Skeletal muscle satellite cell (primary cell): ENCODE measurements at regions not wholly inside any gene's neighbourhood (a gene's known extent, or its start where the extent isn't known, plus 50 kb on each side); places are given as distances from the start of the nearest gene placed in this dataset.
"Not testable (repeated sequence)": the region's sequence is repeated elsewhere in the genome, so short reads cannot be mapped to it uniquely, and the experiment has no call there.

ENCODE experiments used
- H3K27me3 ChIP-seq: 2 replicates; pipeline ENCODE4 v1.7.0; 2013; ENCODE audit warnings: low read length; ENCODE audit not compliant: control insufficient read depth, insufficient read depth
- H3K36me3 ChIP-seq: 2 replicates; pipeline ENCODE4 v1.7.0; 2013; ENCODE audit warnings: mild to moderate bottlenecking, control low read depth, low read length; ENCODE audit not compliant: insufficient read depth
- H3K4me1 ChIP-seq: 2 replicates; pipeline ENCODE4 v1.7.0; 2013; ENCODE audit warnings: low read length; ENCODE audit not compliant: control insufficient read depth, insufficient read depth
- H3K4me2 ChIP-seq: 2 replicates; pipeline ENCODE4 v1.7.0; 2013; ENCODE audit warnings: mild to moderate bottlenecking, low read length
- H3K4me3 ChIP-seq: 2 replicates; pipeline ENCODE4 v1.7.0; 2013; ENCODE audit warnings: low read length
- H3K9ac ChIP-seq: 2 replicates; pipeline ENCODE4 v1.7.0; 2013; ENCODE audit warnings: mild to moderate bottlenecking, low read depth, low read length, moderate library complexity
- H3K9me3 ChIP-seq: replicated peaks from 2 replicates; pipeline ENCODE4 v1.7.0; 2013; ENCODE audit warnings: mild to moderate bottlenecking, control low read depth, low read length

DNA sequence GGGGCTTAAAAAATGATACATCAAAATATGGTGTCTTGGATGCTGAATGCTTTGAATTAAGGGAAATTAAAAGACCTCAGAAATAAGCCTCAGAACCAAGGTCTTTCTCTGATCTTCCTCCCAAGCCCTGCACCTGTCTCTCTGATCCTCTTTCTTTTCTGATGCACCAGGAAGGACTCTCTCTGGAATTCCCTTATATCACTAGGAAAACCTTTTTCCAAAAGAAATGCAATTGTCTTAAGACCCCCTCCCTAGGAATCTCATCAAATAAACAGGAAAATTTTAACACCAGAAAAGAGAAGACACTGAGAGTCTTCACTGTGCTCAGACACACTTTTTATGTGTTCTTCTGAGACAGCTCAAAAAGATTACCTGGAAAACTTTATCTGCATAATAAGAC is 159.5 kb upstream of the PTBP2 start:
- Histone ChIP-seq H3K4me2 (no peak overlapping the region), H3K36me3 (no peaks in the 10 kb centered on the region), H3K9ac (no peak overlapping the region), H3K4me3 (no peak overlapping the region), H3K27me3 (no peaks in the 10 kb centered on the region), H3K4me1 (peaks cover 24% of the 10 kb centered on the region), H3K9me3 (no peaks in the 10 kb centered on the region)

DNA sequence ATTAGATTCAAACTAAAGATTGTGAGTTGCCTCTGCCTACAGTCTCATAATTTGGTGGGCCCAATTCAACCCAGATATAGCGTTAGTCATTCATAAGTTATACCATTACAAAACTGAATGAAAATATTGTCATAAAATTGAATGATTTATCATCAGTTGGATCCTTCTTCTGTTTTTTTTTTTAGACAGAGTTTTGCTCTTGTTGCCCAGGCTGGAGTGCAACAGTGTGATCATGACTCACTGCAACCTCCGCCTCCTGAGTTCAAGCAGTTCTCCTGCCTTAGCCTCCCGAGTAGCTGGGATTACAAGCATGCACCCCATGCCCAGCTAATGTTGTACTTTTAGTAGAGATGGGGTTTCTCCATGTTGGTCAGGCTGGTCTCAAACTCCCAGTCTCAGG is 157.2 kb upstream of the PTBP2 start:
- H3K9ac ChIP-seq, H3K36me3 ChIP-seq, H3K4me2 ChIP-seq, H3K4me3 ChIP-seq, H3K27me3 ChIP-seq, H3K9me3 ChIP-seq: not testable (repeated sequence)
- H3K4me1 ChIP-seq, result peaks cover 13% of the 10 kb centered on the region

DNA sequence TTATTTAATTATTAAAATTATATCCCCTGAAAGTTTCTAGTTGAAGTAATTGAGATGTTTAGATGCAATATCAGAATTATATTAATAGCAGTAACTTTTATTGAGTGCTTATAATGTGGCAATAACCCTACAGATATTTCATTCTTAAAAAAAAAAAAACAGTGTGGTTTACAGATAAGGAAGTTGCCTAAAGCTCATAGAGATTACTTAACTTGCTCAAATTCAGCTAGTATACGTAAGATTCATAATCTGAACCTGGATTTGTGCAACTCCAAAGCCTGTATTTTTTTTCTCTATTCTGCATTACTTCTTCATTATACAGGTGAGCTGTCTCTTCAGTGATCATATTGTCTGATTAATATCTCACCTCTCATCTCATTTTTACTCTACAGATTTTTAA is 156.0 kb upstream of the PTBP2 start:
- no peak overlapping the region for H3K9ac ChIP-seq
- no peak overlapping the region for H3K4me2 ChIP-seq
- H3K36me3 ChIP-seq, result no peaks in the 10 kb centered on the region
- H3K27me3 ChIP-seq, result no peaks in the 10 kb centered on the region
- H3K4me3 ChIP-seq, result no peak overlapping the region
- peaks cover 5% of the 10 kb centered on the region for H3K4me1 ChIP-seq
- H3K9me3 ChIP-seq, result no peaks in the 10 kb centered on the region

DNA sequence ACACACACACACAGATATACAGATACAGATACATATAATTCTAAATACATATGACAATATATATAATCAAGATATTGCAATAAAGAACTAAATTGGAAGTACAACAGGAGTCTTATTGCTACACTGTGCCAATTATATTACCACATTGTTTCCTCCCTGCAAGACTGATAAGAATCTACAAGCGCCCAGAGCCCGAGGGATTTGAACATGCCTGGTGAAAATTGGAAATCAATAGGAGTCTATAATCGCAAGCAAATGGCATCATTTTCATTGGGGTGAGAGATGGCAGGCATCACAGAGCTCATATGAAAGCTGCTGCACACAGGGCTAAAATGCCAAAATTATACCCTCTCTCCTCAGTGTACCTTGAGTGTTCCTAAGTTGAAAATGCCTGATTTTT is 152.9 kb upstream of the PTBP2 start:
- Histone ChIP-seq H3K4me3 (no peak overlapping the region), H3K4me1 (no peaks in the 10 kb centered on the region), H3K4me2 (no peak overlapping the region), H3K27me3 (no peaks in the 10 kb centered on the region), H3K9me3 (no peaks in the 10 kb centered on the region), H3K36me3 (no peaks in the 10 kb centered on the region), H3K9ac (no peak overlapping the region)

DNA sequence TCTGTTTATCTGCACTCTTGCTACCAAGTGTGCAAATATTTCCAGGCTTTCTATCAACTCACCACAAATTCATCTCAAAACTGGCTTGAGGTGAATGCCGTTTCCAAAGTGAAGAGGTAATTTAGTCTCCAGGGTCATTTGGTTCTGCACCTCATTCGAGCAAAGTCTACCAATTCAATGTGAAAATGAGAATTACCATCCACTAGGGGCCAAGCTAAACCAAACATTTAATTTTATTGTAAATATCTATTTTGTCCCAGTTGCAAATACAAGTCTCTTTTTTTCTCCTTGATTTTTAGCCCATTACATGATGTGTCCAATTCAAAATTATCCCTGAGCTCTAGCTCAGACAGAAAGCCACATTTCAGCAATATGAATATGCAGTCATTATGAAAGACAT is 152.3 kb upstream of the PTBP2 start:
- no peak overlapping the region for H3K4me2 ChIP-seq
- no peaks in the 10 kb centered on the region for H3K36me3 ChIP-seq
- no peak overlapping the region for H3K9ac ChIP-seq
- H3K9me3 ChIP-seq, result no peaks in the 10 kb centered on the region
- H3K4me3 ChIP-seq, result no peak overlapping the region
- no peaks in the 10 kb centered on the region for H3K27me3 ChIP-seq
- H3K4me1 ChIP-seq, result no peaks in the 10 kb centered on the region

DNA sequence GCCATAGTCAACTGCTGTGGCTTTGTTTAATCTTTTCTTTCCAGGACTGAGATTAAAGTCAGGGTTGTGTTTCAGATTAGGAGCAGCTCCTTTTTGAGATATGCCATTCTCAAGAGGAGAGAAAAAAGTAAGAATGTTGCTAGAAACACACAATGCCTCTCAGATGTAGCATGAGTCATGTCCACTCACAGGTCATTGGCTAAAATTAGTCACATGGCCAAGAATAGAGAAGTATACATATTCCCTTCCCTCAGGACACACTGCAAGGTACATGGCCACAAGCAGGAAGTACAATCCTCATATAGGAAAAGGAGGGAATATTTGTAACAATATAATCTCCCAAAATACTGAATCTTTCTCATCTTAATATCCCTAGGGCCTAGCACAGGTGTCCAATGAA is 141.9 kb upstream of the PTBP2 start:
- no peaks in the 10 kb centered on the region for H3K9me3 ChIP-seq
- no peak overlapping the region for H3K4me2 ChIP-seq
- no peaks in the 10 kb centered on the region for H3K4me1 ChIP-seq
- H3K27me3 ChIP-seq, result no peaks in the 10 kb centered on the region
- no peak overlapping the region for H3K4me3 ChIP-seq
- H3K9ac ChIP-seq, result no peak overlapping the region
- no peaks in the 10 kb centered on the region for H3K36me3 ChIP-seq

DNA sequence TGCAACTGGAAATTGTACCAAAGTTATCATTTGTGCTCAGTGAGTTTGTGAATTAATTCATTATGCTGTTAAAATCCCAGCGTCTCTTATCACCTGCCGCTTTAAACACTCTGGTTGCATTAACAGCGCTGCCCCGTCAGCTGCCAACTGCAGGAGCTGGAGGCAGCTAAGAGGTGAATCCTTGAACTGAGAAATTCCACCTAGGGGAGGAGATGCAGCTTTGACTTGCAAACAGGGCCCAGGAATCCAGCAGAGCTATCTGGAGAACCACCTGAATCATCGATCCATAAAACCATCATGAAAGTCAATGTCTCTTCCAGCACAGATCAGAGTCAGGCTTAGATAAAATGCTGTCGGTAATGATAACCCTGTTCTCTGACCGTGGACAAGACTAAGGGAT is 140.7 kb upstream of the PTBP2 start:
- Histone ChIP-seq H3K4me1 (no peaks in the 10 kb centered on the region), H3K27me3 (no peaks in the 10 kb centered on the region), H3K4me3 (no peak overlapping the region), H3K9ac (no peak overlapping the region), H3K4me2 (no peak overlapping the region), H3K36me3 (no peaks in the 10 kb centered on the region), H3K9me3 (no peaks in the 10 kb centered on the region)

DNA sequence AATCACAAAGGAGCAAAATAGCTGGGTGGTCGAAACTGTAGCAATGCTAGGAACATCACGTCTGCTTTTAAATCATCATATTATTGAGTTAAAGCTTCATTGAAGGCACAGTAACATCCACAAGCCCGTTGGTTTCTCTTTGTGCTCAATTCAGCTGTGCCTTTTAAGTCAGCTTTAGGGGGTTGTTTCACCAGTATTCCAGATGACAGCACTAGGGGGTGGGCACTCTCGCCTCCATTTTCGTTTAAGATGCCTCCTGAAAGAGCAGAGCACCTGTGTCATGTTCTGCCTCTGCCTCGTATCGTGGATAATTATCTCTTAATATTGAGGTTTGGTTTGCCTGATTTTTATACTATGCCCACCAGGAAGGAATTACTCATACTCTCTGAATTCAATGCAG is 139.8 kb upstream of the PTBP2 start:
- Histone ChIP-seq H3K4me1 (no peaks in the 10 kb centered on the region), H3K36me3 (no peaks in the 10 kb centered on the region), H3K9ac (no peak overlapping the region), H3K27me3 (no peaks in the 10 kb centered on the region), H3K4me2 (no peak overlapping the region), H3K9me3 (no peaks in the 10 kb centered on the region), H3K4me3 (no peak overlapping the region)

DNA sequence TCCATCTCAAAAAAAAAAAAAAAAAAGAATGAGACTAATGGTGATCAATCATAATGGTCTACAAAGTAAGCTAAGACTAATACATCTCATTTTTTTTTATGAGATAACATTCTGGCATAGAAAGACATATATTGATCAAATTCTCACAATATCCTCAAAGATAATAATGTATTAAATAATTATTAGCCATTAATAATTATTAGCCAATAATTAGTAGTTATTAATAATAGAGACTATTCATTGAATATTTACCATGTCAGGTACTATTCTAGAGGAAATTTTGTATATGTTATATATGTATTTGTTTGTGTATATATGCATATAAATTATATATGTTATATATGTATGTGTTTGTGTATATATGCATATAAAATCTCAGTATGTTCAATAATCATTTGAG is 137.7 kb upstream of the PTBP2 start:
- Histone ChIP-seq H3K4me1 (no peaks in the 10 kb centered on the region), H3K36me3 (no peaks in the 10 kb centered on the region), H3K4me3 (no peak overlapping the region), H3K27me3 (no peaks in the 10 kb centered on the region), H3K9me3 (no peaks in the 10 kb centered on the region), H3K9ac (no peak overlapping the region), H3K4me2 (no peak overlapping the region)

DNA sequence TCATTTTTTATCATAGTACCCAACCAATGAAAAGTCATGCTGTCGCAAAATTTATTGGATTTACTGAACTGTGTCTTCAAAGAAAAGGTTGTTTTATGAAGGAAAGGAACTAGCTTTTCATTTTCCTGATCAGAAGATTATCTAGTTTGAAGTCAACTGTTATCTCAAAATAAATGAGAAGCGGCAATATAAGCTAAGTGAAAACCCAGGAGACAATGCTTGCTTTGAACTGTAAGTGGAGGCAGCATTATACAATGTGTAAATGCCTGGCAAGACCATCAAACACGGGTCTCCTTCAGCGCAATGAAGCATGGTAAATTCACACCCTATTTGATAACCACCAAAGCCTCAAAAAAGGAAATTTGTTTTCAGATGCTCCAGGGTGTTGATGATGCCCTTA is 134.4 kb upstream of the PTBP2 start:
- H3K36me3 ChIP-seq, result no peaks in the 10 kb centered on the region

DNA sequence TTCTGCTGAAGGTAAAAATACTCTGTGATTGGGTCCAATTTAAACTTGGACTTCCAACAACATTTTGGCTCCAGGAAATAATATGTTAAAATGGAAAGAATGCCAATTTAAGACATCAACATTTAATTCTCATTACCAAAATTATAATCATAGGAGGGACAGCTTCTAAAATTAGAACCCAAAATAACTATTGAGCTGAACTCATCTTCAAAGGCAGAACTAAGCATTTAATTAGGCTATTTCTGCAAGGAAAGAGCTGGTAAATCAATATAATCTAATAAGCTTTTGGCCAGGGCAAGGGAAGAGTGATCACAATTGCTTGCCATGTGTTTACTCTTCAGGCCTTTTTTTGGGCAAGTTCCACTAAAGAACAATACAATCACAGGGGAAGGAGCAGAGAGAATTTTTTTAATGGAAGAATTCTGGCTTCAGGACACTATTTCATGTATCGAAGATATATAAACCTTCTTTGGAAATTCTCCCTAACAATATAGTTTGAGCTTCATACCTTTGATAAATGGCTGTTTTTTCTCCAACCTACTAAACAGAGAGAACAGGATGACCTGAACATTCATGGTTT is 133.1 kb upstream of the PTBP2 start:
- Histone ChIP-seq H3K4me1 (no peaks in the 10 kb centered on the region), H3K4me2 (no peak overlapping the region)

More for the DNA sequence above, 134.4 kb upstream of the PTBP2 start:
- no peak overlapping the region for H3K4me2 ChIP-seq
- H3K27me3 ChIP-seq, result no peaks in the 10 kb centered on the region
- no peak overlapping the region for H3K4me3 ChIP-seq
- H3K9me3 ChIP-seq, result no peaks in the 10 kb centered on the region
- H3K4me1 ChIP-seq, result no peaks in the 10 kb centered on the region
- H3K9ac ChIP-seq, result no peak overlapping the region

DNA sequence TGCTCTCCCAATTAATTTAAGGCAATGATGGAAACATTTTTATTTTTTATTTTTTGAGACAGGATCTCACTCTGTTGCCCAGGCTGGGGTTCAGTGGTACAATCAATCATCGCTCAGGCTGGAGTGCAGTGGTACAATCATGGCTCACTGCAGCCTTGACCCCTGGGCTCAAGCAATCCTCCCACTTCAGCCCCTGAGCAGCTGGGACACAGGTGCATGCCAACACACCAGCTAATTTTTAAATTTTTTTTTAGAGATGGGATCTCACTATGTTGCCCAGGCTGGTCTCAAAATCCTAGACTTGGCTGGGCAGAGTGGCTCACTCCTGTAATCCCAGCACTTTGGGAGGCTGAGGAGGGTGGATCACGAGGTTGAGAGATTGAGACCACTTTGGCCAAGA is 126.1 kb upstream of the PTBP2 start:
- not testable (repeated sequence) for H3K9ac ChIP-seq, H3K36me3 ChIP-seq, H3K4me3 ChIP-seq, H3K27me3 ChIP-seq, H3K9me3 ChIP-seq, H3K4me2 ChIP-seq
- H3K4me1 ChIP-seq, result peaks cover 13% of the 10 kb centered on the region

More for the DNA sequence above, 133.1 kb upstream of the PTBP2 start:
- no peaks in the 10 kb centered on the region for H3K9me3 ChIP-seq
- H3K27me3 ChIP-seq, result no peaks in the 10 kb centered on the region
- no peak overlapping the region for H3K4me3 ChIP-seq
- H3K9ac ChIP-seq, result no peak overlapping the region
- no peaks in the 10 kb centered on the region for H3K36me3 ChIP-seq
